Spleen (tissue), 7 donors: ENCODE measurements at regions not wholly inside any gene's neighbourhood (a gene's known extent, or its start where the extent isn't known, plus 50 kb on each side); places are given as distances from the start of the nearest gene placed in this dataset.

Experiments used
- POLR2A ChIP-seq, 3 donors: fragments of 450-650 bp; IDR thresholded peaks; one replicate each; pipeline ENCODE4 v1.5.1; 2017; ENCODE audit warnings: antibody characterized with exemption in 3 of 3, mild to moderate bottlenecking in 1 of 3
- TF ChIP-seq, protein P1 (sequence below), 11 experiments: fragments of 200-600 bp in 7 of 11; fragments of 450-650 bp in 4 of 11; sonication (generic) in 4 of 11; IDR thresholded peaks in 8 of 11; conservative IDR thresholded peaks in 3 of 11; 1 replicate in 7 of 11; 2 replicates in 4 of 11; pipeline versions ENCODE4 v1.4.0 to v1.8.0; 2016 to 2021; ENCODE audit warnings: antibody characterized with exemption in 11 of 11, inconsistent platforms in 4 of 11, mild to moderate bottlenecking in 1 of 11
- donor health status: DM: no; HTN: no; CAD: no; lungs with moderate emphysema.
- donor health status: DM: no; HTN: no; CAD: no.
- donor health status: DM: no; HTN: no; CAD: no.

- no peak for TF ChIP-seq POLR2A (IDR thresholded peaks at IDR 0.05)
- TF ChIP-seq, protein P1, sequence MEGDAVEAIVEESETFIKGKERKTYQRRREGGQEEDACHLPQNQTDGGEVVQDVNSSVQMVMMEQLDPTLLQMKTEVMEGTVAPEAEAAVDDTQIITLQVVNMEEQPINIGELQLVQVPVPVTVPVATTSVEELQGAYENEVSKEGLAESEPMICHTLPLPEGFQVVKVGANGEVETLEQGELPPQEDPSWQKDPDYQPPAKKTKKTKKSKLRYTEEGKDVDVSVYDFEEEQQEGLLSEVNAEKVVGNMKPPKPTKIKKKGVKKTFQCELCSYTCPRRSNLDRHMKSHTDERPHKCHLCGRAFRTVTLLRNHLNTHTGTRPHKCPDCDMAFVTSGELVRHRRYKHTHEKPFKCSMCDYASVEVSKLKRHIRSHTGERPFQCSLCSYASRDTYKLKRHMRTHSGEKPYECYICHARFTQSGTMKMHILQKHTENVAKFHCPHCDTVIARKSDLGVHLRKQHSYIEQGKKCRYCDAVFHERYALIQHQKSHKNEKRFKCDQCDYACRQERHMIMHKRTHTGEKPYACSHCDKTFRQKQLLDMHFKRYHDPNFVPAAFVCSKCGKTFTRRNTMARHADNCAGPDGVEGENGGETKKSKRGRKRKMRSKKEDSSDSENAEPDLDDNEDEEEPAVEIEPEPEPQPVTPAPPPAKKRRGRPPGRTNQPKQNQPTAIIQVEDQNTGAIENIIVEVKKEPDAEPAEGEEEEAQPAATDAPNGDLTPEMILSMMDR (IDR thresholded peaks at IDR 0.05 in 8 of 11, conservative IDR thresholded peaks at IDR 0.05 in 3 of 11), result no peak
Measured at GRCh38 chr13:72507416-72508199, 219.8 kb downstream of the MZT1 start.
